SK-N-SH treated with all-trans-retinoic acid at 6 μM for 48 hours (cell line): ENCODE measurements at regions not wholly inside any gene's neighbourhood (a gene's known extent, or its start where the extent isn't known, plus 50 kb on each side); places are given as distances from the start of the nearest gene placed in this dataset.

Experiments
- ATAC-seq: fragments of 200-7000 bp; cut with Tn5 transposase; 3 replicates; pipeline ENCODE4 v1.9.1; 2020; ENCODE audit warnings: mild to moderate bottlenecking, moderate library complexity
- ARNTL ChIP-seq: fragments of 450-650 bp; formaldehyde crosslinking; IDR thresholded peaks from 2 replicates; pipeline ENCODE4 v1.5.0; 2020; ENCODE audit warnings: low read depth, mild to moderate bottlenecking, moderate library complexity, borderline replicate concordance
- BACH2 ChIP-seq: fragments of 250-450 bp; sonication (Bioruptor Pico); IDR thresholded peaks from 2 replicates; pipeline ENCODE4 v1.9.0; 2021; ENCODE audit warnings: mild to moderate bottlenecking, borderline replicate concordance
- CSDC2 ChIP-seq: fragments of 250-450 bp; sonication (Bioruptor Pico); IDR thresholded peaks from 2 replicates; pipeline ENCODE4 v1.5.0; 2020; ENCODE audit warnings: mild to moderate bottlenecking, moderate library complexity
- ESRRG ChIP-seq: fragments of 250-450 bp; sonication (Bioruptor Pico); IDR thresholded peaks from 2 replicates; pipeline ENCODE4 v1.6.1; 2021; ENCODE audit warnings: mild to moderate bottlenecking
- GLIS3 ChIP-seq: fragments of 250-450 bp; sonication (Bioruptor Pico); IDR thresholded peaks from 2 replicates; pipeline ENCODE4 v1.5.0; 2020; ENCODE audit warnings: mild to moderate bottlenecking, moderate library complexity
- ISL1 ChIP-seq: fragments of 250-450 bp; sonication (Bioruptor Pico); IDR thresholded peaks from 2 replicates; pipeline ENCODE4 v2.1.2; 2022; ENCODE audit warnings: mild to moderate bottlenecking, moderate library complexity
- OSR1 ChIP-seq: fragments of 250-450 bp; sonication (Bioruptor Pico); IDR thresholded peaks from 2 replicates; pipeline ENCODE4 v1.8.0; 2022; ENCODE audit warnings: moderate library complexity, mild to moderate bottlenecking, inconsistent platforms
- PPARA ChIP-seq: fragments of 250-450 bp; sonication (Bioruptor Pico); IDR thresholded peaks from 2 replicates; pipeline ENCODE4 v1.5.0; 2020; ENCODE audit warnings: mild to moderate bottlenecking, borderline replicate concordance
- RARB ChIP-seq: fragments of 250-450 bp; sonication (Bioruptor Pico); IDR thresholded peaks from 2 replicates; pipeline ENCODE4 v1.8.0; 2021; ENCODE audit warnings: mild to moderate bottlenecking, moderate library complexity
- SNAI2 ChIP-seq: fragments of 250-450 bp; sonication (Bioruptor Pico); IDR thresholded peaks from 2 replicates; pipeline ENCODE4 v1.5.0; 2020; ENCODE audit warnings: mild to moderate bottlenecking, moderate library complexity
- TCF4 ChIP-seq: fragments of 250-450 bp; sonication (Bioruptor Pico); IDR thresholded peaks from 2 replicates; pipeline ENCODE4 v1.8.0; 2021; ENCODE audit warnings: mild to moderate bottlenecking, moderate library complexity, borderline replicate concordance
- TOX ChIP-seq: fragments of 250-450 bp; sonication (Bioruptor Pico); IDR thresholded peaks from 2 replicates; pipeline ENCODE4 v1.8.0; 2021; ENCODE audit warnings: mild to moderate bottlenecking, moderate library complexity, borderline replicate concordance
- ZC3H10 ChIP-seq: fragments of 250-450 bp; sonication (Bioruptor Pico); IDR thresholded peaks from 2 replicates; pipeline ENCODE4 v1.5.1; 2021; ENCODE audit warnings: mild to moderate bottlenecking, moderate library complexity
- ZFP3 ChIP-seq: fragments of 250-450 bp; sonication (Bioruptor Pico); IDR thresholded peaks from 2 replicates; pipeline ENCODE4 v1.5.0; 2020; ENCODE audit warnings: mild to moderate bottlenecking, moderate library complexity
- ZFP30 ChIP-seq: fragments of 450-650 bp; formaldehyde crosslinking; IDR thresholded peaks from 2 replicates; pipeline ENCODE4 v1.5.0; 2022; ENCODE audit warnings: mild to moderate bottlenecking, moderate library complexity
- ZNF565 ChIP-seq: fragments of 450-650 bp; formaldehyde crosslinking; conservative IDR thresholded peaks from 2 replicates; pipeline ENCODE4 v1.5.0; 2020; ENCODE audit warnings: low read depth, mild to moderate bottlenecking, moderate library complexity
- ZNF70 ChIP-seq: fragments of 450-650 bp; formaldehyde crosslinking; IDR thresholded peaks from 2 replicates; pipeline ENCODE4 v1.5.0; 2020; ENCODE audit warnings: mild to moderate bottlenecking, moderate library complexity
- ZNF8 ChIP-seq: fragments of 450-650 bp; formaldehyde crosslinking; IDR thresholded peaks from 2 replicates; pipeline ENCODE4 v1.5.0; 2020; ENCODE audit warnings: mild to moderate bottlenecking, moderate library complexity
- TF ChIP-seq, protein P1 (sequence below): fragments of 250-450 bp; sonication (Bioruptor Pico); IDR thresholded peaks from 2 replicates; pipeline ENCODE4 v1.5.0; 2020; ENCODE audit warnings: mild to moderate bottlenecking, moderate library complexity
- TF ChIP-seq, protein P2 (sequence below): fragments of 250-450 bp; sonication (Bioruptor Pico); IDR thresholded peaks from 2 replicates; pipeline ENCODE4 v1.5.1; 2021; ENCODE audit warnings: mild to moderate bottlenecking, moderate library complexity
- TF ChIP-seq, protein P3 (sequence below): fragments of 250-450 bp; sonication (Bioruptor Pico); IDR thresholded peaks from 2 replicates; pipeline ENCODE4 v1.5.1; 2020; ENCODE audit warnings: low read depth, mild to moderate bottlenecking, moderate library complexity
- TF ChIP-seq, protein P4 (sequence below): fragments of 250-450 bp; sonication (Bioruptor Pico); IDR thresholded peaks from 2 replicates; pipeline ENCODE4 v1.8.0; 2021; ENCODE audit warnings: low read depth, mild to moderate bottlenecking, moderate library complexity, borderline replicate concordance

DNA sequence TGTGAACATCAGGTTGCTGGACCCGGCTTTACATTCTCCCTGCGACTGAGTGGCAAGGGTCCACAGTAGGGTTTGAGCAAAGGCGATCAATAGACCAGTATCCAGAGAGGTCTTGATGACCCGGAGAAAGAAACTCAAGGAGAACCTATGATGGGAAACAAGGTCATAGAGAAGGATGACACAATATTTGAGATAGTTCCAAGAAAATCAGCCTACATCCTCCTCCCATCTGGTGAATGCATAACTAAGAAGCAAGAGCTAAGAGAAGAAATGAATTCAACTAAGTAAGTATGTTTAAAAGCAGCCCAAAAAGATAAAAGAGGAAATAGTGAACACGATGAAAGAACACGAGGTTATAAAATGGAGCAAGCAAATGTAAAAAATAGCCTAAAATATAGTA lies 166.3 kb downstream of the CD8B2 start:
- no peak for TF ChIP-seq GLIS3 (CRISPR knock-in tag)
- no peak for ATAC-seq

DNA sequence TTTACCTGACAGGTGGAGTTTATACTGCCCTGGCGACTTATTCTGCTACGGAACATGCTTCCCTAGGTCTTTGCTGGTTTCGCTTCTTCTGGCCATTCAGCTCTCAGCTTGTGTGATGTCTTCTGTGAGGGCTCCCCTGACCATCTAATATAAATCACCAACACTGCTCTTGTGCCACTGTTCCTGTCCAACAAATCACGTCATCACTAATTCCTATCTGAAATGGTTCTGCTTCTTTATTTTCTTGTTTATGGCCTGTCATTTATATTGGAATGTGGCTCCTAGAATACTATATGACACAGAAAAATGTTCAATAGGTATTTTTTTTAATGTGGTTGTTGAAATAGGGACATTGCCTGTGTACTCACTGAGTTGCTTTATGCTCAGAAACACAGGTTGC lies 171.5 kb downstream of the CD8B2 start:
- ATAC-seq, result no peak
- TF ChIP-seq OSR1, result no peak
- TF ChIP-seq PPARA (CRISPR knock-in tag), result no peak
- no peak for TF ChIP-seq ZNF565
- TF ChIP-seq SNAI2, result no peak
- TF ChIP-seq, protein P1, sequence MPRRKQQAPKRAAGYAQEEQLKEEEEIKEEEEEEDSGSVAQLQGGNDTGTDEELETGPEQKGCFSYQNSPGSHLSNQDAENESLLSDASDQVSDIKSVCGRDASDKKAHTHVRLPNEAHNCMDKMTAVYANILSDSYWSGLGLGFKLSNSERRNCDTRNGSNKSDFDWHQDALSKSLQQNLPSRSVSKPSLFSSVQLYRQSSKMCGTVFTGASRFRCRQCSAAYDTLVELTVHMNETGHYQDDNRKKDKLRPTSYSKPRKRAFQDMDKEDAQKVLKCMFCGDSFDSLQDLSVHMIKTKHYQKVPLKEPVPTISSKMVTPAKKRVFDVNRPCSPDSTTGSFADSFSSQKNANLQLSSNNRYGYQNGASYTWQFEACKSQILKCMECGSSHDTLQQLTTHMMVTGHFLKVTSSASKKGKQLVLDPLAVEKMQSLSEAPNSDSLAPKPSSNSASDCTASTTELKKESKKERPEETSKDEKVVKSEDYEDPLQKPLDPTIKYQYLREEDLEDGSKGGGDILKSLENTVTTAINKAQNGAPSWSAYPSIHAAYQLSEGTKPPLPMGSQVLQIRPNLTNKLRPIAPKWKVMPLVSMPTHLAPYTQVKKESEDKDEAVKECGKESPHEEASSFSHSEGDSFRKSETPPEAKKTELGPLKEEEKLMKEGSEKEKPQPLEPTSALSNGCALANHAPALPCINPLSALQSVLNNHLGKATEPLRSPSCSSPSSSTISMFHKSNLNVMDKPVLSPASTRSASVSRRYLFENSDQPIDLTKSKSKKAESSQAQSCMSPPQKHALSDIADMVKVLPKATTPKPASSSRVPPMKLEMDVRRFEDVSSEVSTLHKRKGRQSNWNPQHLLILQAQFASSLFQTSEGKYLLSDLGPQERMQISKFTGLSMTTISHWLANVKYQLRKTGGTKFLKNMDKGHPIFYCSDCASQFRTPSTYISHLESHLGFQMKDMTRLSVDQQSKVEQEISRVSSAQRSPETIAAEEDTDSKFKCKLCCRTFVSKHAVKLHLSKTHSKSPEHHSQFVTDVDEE (CRISPR knock-in tag), result no peak
- TF ChIP-seq, protein P2, sequence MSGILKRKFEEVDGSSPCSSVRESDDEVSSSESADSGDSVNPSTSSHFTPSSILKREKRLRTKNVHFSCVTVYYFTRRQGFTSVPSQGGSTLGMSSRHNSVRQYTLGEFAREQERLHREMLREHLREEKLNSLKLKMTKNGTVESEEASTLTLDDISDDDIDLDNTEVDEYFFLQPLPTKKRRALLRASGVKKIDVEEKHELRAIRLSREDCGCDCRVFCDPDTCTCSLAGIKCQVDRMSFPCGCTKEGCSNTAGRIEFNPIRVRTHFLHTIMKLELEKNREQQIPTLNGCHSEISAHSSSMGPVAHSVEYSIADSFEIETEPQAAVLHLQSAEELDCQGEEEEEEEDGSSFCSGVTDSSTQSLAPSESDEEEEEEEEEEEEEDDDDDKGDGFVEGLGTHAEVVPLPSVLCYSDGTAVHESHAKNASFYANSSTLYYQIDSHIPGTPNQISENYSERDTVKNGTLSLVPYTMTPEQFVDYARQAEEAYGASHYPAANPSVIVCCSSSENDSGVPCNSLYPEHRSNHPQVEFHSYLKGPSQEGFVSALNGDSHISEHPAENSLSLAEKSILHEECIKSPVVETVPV (CRISPR knock-in tag), result no peak
- TF ChIP-seq RARB (CRISPR knock-in tag), result no peak
- no peak for TF ChIP-seq TCF4
- TF ChIP-seq ESRRG (CRISPR knock-in tag), result no peak
- TF ChIP-seq, protein P3, sequence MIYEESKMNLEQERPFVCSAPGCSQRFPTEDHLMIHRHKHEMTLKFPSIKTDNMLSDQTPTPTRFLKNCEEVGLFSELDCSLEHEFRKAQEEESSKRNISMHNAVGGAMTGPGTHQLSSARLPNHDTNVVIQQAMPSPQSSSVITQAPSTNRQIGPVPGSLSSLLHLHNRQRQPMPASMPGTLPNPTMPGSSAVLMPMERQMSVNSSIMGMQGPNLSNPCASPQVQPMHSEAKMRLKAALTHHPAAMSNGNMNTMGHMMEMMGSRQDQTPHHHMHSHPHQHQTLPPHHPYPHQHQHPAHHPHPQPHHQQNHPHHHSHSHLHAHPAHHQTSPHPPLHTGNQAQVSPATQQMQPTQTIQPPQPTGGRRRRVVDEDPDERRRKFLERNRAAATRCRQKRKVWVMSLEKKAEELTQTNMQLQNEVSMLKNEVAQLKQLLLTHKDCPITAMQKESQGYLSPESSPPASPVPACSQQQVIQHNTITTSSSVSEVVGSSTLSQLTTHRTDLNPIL, result no peak
- TF ChIP-seq TOX (CRISPR knock-in tag), result no peak
- TF ChIP-seq ISL1, result no peak
- TF ChIP-seq ARNTL (CRISPR knock-in tag), result no peak
- TF ChIP-seq ZNF70 (CRISPR knock-in tag), result no peak
- TF ChIP-seq CSDC2, result no peak
- TF ChIP-seq ZFP30 (CRISPR knock-in tag), result no peak
- no peak for TF ChIP-seq ZFP3 (CRISPR knock-in tag)
- TF ChIP-seq ZC3H10, result no peak
- no peak for TF ChIP-seq ZNF8
- TF ChIP-seq, all 23 proteins: peak for 0

DNA sequence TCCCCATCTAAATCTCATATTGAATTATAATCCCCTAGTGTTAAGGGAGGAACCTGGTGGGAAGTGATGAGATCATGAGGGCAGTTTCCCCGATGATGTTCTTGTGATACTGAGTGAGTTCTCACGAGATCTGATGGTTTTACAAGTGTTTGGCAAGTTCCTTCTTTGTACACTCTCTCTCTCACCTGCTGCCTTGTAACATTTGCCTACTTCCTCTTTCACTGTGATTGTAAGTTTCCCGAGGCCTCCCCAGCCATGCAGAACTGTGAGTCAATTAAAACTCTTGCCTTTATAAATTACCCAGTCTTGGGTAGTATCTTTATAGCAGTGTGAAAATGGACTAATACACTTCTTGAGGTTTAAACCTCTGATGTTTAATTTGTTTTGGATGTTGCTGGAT lies 177.5 kb downstream of the CD8B2 start:
- no peak for ATAC-seq
- TF ChIP-seq RARB (CRISPR knock-in tag) (no peak), GLIS3 (CRISPR knock-in tag) (no peak), ZC3H10 (no peak), CSDC2 (no peak), SNAI2 (no peak), ZNF8 (no peak), BACH2 (CRISPR knock-in tag) (no peak), ZNF70 (CRISPR knock-in tag) (no peak), ESRRG (CRISPR knock-in tag) (no peak), TOX (CRISPR knock-in tag) (no peak), ARNTL (CRISPR knock-in tag) (no peak), ISL1 (no peak), PPARA (CRISPR knock-in tag) (no peak)
- TF ChIP-seq, protein P3, result no peak
- TF ChIP-seq, protein P4, sequence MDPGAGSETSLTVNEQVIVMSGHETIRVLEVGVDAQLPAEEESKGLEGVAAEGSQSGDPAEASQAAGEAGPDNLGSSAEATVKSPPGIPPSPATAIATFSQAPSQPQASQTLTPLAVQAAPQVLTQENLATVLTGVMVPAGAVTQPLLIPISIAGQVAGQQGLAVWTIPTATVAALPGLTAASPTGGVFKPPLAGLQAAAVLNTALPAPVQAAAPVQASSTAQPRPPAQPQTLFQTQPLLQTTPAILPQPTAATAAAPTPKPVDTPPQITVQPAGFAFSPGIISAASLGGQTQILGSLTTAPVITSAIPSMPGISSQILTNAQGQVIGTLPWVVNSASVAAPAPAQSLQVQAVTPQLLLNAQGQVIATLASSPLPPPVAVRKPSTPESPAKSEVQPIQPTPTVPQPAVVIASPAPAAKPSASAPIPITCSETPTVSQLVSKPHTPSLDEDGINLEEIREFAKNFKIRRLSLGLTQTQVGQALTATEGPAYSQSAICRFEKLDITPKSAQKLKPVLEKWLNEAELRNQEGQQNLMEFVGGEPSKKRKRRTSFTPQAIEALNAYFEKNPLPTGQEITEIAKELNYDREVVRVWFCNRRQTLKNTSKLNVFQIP, result no peak
- TF ChIP-seq, protein P2 (CRISPR knock-in tag), result no peak
